HG02981 (cell line): ENCODE measurements at regions not wholly inside any gene's neighbourhood (a gene's known extent, or its start where the extent isn't known, plus 50 kb on each side); places are given as distances from the start of the nearest gene placed in this dataset.

Experiments
- ATAC-seq: cut with Tn5 transposase; IDR thresholded peaks from one replicate; pipeline ENCODE4 v1.9.1; 2021; ENCODE audit warnings: mild to moderate bottlenecking, moderate library complexity; ENCODE audit not compliant: unreplicated experiment

GRCh38 chr11:122354025-122354697 lies 238.1 kb upstream of the BLID start:
- no peak for ATAC-seq

- ATAC-seq: no peak
These were observed 237.5 kb upstream of the BLID start for GRCh38 chr11:122353561-122353960.

- no peak for ATAC-seq
These were observed 232.8 kb upstream of the BLID start for GRCh38 chr11:122348659-122349409.

- ATAC-seq: no peak
These were observed 230.0 kb upstream of the BLID start for GRCh38 chr11:122346006-122346405.

- no peak for ATAC-seq
These were observed 229.6 kb upstream of the BLID start for GRCh38 chr11:122345586-122345985.

GRCh38 chr11:122344215-122344614 lies 228.2 kb upstream of the BLID start:
- ATAC-seq: no peak

- no peak for ATAC-seq
These were observed 227.2 kb upstream of the BLID start for GRCh38 chr11:122343210-122343609.

- ATAC-seq: no peak
These were observed 226.2 kb upstream of the BLID start for GRCh38 chr11:122342089-122342744.

GRCh38 chr11:122341477-122341876 lies 225.5 kb upstream of the BLID start:
- no peak for ATAC-seq

GRCh38 chr11:122340607-122341290 lies 224.7 kb upstream of the BLID start:
- ATAC-seq: no peak

GRCh38 chr11:122339436-122340060 lies 223.5 kb upstream of the BLID start:
- ATAC-seq: no peak

- ATAC-seq: no peak
These were observed 221.7 kb upstream of the BLID start for GRCh38 chr11:122337704-122338103.

- no peak for ATAC-seq
These were observed 221.2 kb upstream of the BLID start for GRCh38 chr11:122337241-122337640.

- ATAC-seq: no peak
These were observed 220.7 kb upstream of the BLID start for GRCh38 chr11:122336706-122337105.

GRCh38 chr11:122334546-122335339 lies 218.7 kb upstream of the BLID start:
- no peak for ATAC-seq

- no peak for ATAC-seq
These were observed 217.5 kb upstream of the BLID start for GRCh38 chr11:122333467-122333866.

GRCh38 chr11:122331079-122331478 lies 215.1 kb upstream of the BLID start:
- no peak for ATAC-seq

- no peak for ATAC-seq
These were observed 214.4 kb upstream of the BLID start for GRCh38 chr11:122330279-122330965.

- no peak for ATAC-seq
These were observed 211.5 kb upstream of the BLID start for GRCh38 chr11:122327528-122327927.
